HL-60 (cell line): ENCODE measurements at regions not wholly inside any gene's neighbourhood (a gene's known extent, or its start where the extent isn't known, plus 50 kb on each side); places are given as distances from the start of the nearest gene placed in this dataset.
"Not testable (repeated sequence)": the region's sequence is repeated elsewhere in the genome, so short reads cannot be mapped to it uniquely, and the experiment has no call there.

ENCODE experiments used
- GABPA ChIP-seq: IDR thresholded peaks from 2 replicates; pipeline ENCODE4 v1.6.1; 2012; ENCODE audit warnings: low read depth
- POLR2AphosphoS5 ChIP-seq: IDR thresholded peaks from 2 replicates; pipeline ENCODE4 v1.6.1; 2012; ENCODE audit warnings: low read depth
- TF ChIP-seq, protein P1 (sequence below): IDR thresholded peaks from 2 replicates; pipeline ENCODE4 v1.6.1; 2012; ENCODE audit warnings: low read depth; ENCODE audit not compliant: insufficient replicate concordance
- TF ChIP-seq, protein P2 (sequence below): IDR thresholded peaks from one replicate; pipeline ENCODE4 v1.5.1; 2011; ENCODE audit warnings: low read length, control low read depth, inconsistent platforms; ENCODE audit not compliant: insufficient read depth

- TF ChIP-seq, protein P1, sequence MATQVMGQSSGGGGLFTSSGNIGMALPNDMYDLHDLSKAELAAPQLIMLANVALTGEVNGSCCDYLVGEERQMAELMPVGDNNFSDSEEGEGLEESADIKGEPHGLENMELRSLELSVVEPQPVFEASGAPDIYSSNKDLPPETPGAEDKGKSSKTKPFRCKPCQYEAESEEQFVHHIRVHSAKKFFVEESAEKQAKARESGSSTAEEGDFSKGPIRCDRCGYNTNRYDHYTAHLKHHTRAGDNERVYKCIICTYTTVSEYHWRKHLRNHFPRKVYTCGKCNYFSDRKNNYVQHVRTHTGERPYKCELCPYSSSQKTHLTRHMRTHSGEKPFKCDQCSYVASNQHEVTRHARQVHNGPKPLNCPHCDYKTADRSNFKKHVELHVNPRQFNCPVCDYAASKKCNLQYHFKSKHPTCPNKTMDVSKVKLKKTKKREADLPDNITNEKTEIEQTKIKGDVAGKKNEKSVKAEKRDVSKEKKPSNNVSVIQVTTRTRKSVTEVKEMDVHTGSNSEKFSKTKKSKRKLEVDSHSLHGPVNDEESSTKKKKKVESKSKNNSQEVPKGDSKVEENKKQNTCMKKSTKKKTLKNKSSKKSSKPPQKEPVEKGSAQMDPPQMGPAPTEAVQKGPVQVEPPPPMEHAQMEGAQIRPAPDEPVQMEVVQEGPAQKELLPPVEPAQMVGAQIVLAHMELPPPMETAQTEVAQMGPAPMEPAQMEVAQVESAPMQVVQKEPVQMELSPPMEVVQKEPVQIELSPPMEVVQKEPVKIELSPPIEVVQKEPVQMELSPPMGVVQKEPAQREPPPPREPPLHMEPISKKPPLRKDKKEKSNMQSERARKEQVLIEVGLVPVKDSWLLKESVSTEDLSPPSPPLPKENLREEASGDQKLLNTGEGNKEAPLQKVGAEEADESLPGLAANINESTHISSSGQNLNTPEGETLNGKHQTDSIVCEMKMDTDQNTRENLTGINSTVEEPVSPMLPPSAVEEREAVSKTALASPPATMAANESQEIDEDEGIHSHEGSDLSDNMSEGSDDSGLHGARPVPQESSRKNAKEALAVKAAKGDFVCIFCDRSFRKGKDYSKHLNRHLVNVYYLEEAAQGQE = not testable (repeated sequence)
- not testable (repeated sequence) for TF ChIP-seq POLR2AphosphoS5, GABPA
- TF ChIP-seq, protein P2, sequence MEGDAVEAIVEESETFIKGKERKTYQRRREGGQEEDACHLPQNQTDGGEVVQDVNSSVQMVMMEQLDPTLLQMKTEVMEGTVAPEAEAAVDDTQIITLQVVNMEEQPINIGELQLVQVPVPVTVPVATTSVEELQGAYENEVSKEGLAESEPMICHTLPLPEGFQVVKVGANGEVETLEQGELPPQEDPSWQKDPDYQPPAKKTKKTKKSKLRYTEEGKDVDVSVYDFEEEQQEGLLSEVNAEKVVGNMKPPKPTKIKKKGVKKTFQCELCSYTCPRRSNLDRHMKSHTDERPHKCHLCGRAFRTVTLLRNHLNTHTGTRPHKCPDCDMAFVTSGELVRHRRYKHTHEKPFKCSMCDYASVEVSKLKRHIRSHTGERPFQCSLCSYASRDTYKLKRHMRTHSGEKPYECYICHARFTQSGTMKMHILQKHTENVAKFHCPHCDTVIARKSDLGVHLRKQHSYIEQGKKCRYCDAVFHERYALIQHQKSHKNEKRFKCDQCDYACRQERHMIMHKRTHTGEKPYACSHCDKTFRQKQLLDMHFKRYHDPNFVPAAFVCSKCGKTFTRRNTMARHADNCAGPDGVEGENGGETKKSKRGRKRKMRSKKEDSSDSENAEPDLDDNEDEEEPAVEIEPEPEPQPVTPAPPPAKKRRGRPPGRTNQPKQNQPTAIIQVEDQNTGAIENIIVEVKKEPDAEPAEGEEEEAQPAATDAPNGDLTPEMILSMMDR = not testable (repeated sequence)
These were observed 197.4 kb upstream of the POTEB2 start for GRCh38 chr15:21063512-21063911.
